IMR-90 (cell line): ENCODE measurements at regions not wholly inside any gene's neighbourhood (a gene's known extent, or its start where the extent isn't known, plus 50 kb on each side); places are given as distances from the start of the nearest gene placed in this dataset.

Source experiments
- ATAC-seq: fragments of 200-7000 bp; cut with Tn5 transposase; 2 replicates; pipeline ENCODE4 v1.9.1; 2020; ENCODE audit warnings: low read depth, mild to moderate bottlenecking, moderate library complexity
- BruUV-seq: library from RNA; stranded (reverse); fragments of 400-500 nt; replicated peaks from 2 replicates; lab custom pipeline; 2021; lab: Mats Ljungman, UMichigan
- CTCF ChIA-PET: fragments of 300-600 bp; formaldehyde crosslinking; extraction: SDS; loops from one replicate; lab custom pipeline; 2021; ENCODE audit warnings: antibody characterized with exemption; lab: Yijun Ruan, JAX
- POLR2A ChIA-PET: fragments of 300-600 bp; sonication (Branson Sonifier 250); formaldehyde crosslinking; loops from one replicate; lab custom pipeline; 2022; ENCODE audit warnings: antibody characterized with exemption; ENCODE audit not compliant: unreplicated experiment; lab: Charles Lee
- DNase-seq: peaks from one replicate; pipeline ENCODE4 v3.0.0; 2013
- H2AFZ ChIP-seq: replicated peaks from 2 replicates; pipeline ENCODE3; 2013; ENCODE audit warnings: low read length, mild to moderate bottlenecking; ENCODE audit not compliant: poor library complexity
- H2AK5ac ChIP-seq: 2 replicates; pipeline ENCODE4 v1.6.1; 2013; ENCODE audit warnings: low read depth, low read length, inconsistent platforms
- H2AK9ac ChIP-seq: replicated peaks from 2 replicates; pipeline ENCODE3; 2013; ENCODE audit warnings: mild to moderate bottlenecking, low read depth, low read length, moderate library complexity; ENCODE audit not compliant: poor library complexity
- H2BK120ac ChIP-seq: 2 replicates; pipeline ENCODE4 v1.6.1; 2013; ENCODE audit warnings: low read depth, low read length, inconsistent platforms
- H2BK15ac ChIP-seq: 3 replicates; pipeline ENCODE4 v1.6.1; 2013; ENCODE audit warnings: low read depth, low read length, inconsistent platforms
- H2BK20ac ChIP-seq: 2 replicates; pipeline ENCODE4 v1.6.1; 2013; ENCODE audit warnings: low read depth, mild to moderate bottlenecking, inconsistent platforms, low read length, moderate library complexity
- H2BK5ac ChIP-seq: 2 replicates; pipeline ENCODE4 v1.6.1; 2013; ENCODE audit warnings: mild to moderate bottlenecking, low read depth, low read length, inconsistent platforms; ENCODE audit not compliant: poor library complexity, severe bottlenecking
- H3K14ac ChIP-seq: replicated peaks from 2 replicates; pipeline ENCODE4 v1.6.1; 2013; ENCODE audit warnings: low read depth, low read length, inconsistent platforms
- H3K18ac ChIP-seq: 2 replicates; pipeline ENCODE4 v1.6.1; 2013; ENCODE audit warnings: low read depth, low read length, control low read depth
- H3K23ac ChIP-seq: 2 replicates; pipeline ENCODE4 v1.6.1; 2013; ENCODE audit warnings: low read depth, low read length, inconsistent platforms
- H3K27ac ChIP-seq: 2 replicates; pipeline ENCODE4 v1.5.1; 2013; ENCODE audit warnings: mild to moderate bottlenecking, control low read depth, low read length; ENCODE audit not compliant: insufficient read depth
- H3K27me3 ChIP-seq: 2 replicates; pipeline ENCODE4 v1.6.1; 2013; ENCODE audit warnings: low read length; ENCODE audit not compliant: control insufficient read depth, insufficient read depth
- H3K36me3 ChIP-seq: 2 replicates; pipeline ENCODE4 v1.6.1; 2013; ENCODE audit warnings: low read length, mixed read lengths; ENCODE audit not compliant: control insufficient read depth, insufficient read depth
- H3K4ac ChIP-seq: 2 replicates; pipeline ENCODE4 v1.6.1; 2013; ENCODE audit warnings: low read depth, low read length, inconsistent platforms
- H3K4me1 ChIP-seq: 2 replicates; pipeline ENCODE4 v1.6.1; 2013; ENCODE audit warnings: low read length, mixed read lengths; ENCODE audit not compliant: control insufficient read depth, insufficient read depth
- H3K4me2 ChIP-seq: 2 replicates; pipeline ENCODE4 v1.6.1; 2013; ENCODE audit warnings: low read depth, mild to moderate bottlenecking, control low read depth, low read length, moderate library complexity
- H3K4me3 ChIP-seq: 2 replicates; pipeline ENCODE4 v1.5.1; 2013; ENCODE audit warnings: low read depth, mild to moderate bottlenecking, control low read depth, low read length, moderate library complexity; ENCODE audit not compliant: insufficient read depth
- H3K56ac ChIP-seq: 2 replicates; pipeline ENCODE4 v1.6.1; 2013; ENCODE audit warnings: low read length, inconsistent platforms; ENCODE audit not compliant: insufficient read depth; ENCODE audit errors: extremely low read depth
- H3K79me1 ChIP-seq, 2 experiments: 2 replicates each; pipeline ENCODE4 v1.6.1; 2013; ENCODE audit warnings: low read length in 2 of 2, inconsistent platforms in 1 of 2, low read depth in 1 of 2
- H3K9ac ChIP-seq: 2 replicates; pipeline ENCODE4 v1.6.1; 2013; ENCODE audit warnings: low read depth, low read length, control low read depth
- H3K9me1 ChIP-seq: 2 replicates; pipeline ENCODE4 v1.6.1; 2013; ENCODE audit warnings: low read length, inconsistent platforms; ENCODE audit not compliant: insufficient read depth
- H3K9me3 ChIP-seq: 2 replicates; pipeline ENCODE4 v1.6.1; 2013; ENCODE audit warnings: low read length; ENCODE audit not compliant: control insufficient read depth, insufficient read depth
- H4K20me1 ChIP-seq: 2 replicates; pipeline ENCODE4 v1.6.1; 2013; ENCODE audit warnings: low read length, inconsistent platforms; ENCODE audit not compliant: insufficient read depth
- H4K5ac ChIP-seq: 2 replicates; pipeline ENCODE4 v1.6.1; 2013; ENCODE audit warnings: mild to moderate bottlenecking, low read depth, low read length, control low read depth
- H4K8ac ChIP-seq, 2 experiments: 2 replicates each; pipeline ENCODE4 v1.6.1; 2013; ENCODE audit warnings: low read depth in 2 of 2, low read length in 2 of 2, control low read depth in 1 of 2, inconsistent platforms in 1 of 2
- H4K91ac ChIP-seq: 2 replicates; pipeline ENCODE4 v1.6.1; 2013; ENCODE audit warnings: low read depth, low read length, inconsistent platforms; ENCODE audit not compliant: insufficient read depth
- BHLHE40 ChIP-seq: fragments of 150-350 bp; IDR thresholded peaks from 2 replicates; pipeline ENCODE4 v1.6.1; 2016; ENCODE audit warnings: mild to moderate bottlenecking, low read depth, low read length
- CHD1 ChIP-seq: IDR thresholded peaks from 2 replicates; pipeline ENCODE4 v1.6.1; 2012; ENCODE audit warnings: low read depth, low read length, improper control_type of control experiment
- MXI1 ChIP-seq: IDR thresholded peaks from 2 replicates; pipeline ENCODE4 v1.6.1; 2012; ENCODE audit warnings: low read depth, mild to moderate bottlenecking, low read length, moderate library complexity, borderline replicate concordance
- NFE2L2 ChIP-seq: fragments of 150-350 bp; IDR thresholded peaks from 2 replicates; pipeline ENCODE4 v1.6.1; 2016; ENCODE audit warnings: low read depth, mild to moderate bottlenecking, low read length
- POLR2A ChIP-seq: IDR thresholded peaks from 2 replicates; pipeline ENCODE4 v1.6.1; 2012; ENCODE audit warnings: mild to moderate bottlenecking, low read depth, low read length
- RAD21 ChIP-seq: IDR thresholded peaks from 2 replicates; pipeline ENCODE4 v1.6.1; 2012; ENCODE audit warnings: low read length, improper control_type of control experiment
- RFX5 ChIP-seq: IDR thresholded peaks from 2 replicates; pipeline ENCODE4 v1.8.0; 2012; ENCODE audit warnings: low read depth, mild to moderate bottlenecking, low read length, moderate library complexity
- USF2 ChIP-seq: fragments of 150-350 bp; IDR thresholded peaks from 2 replicates; pipeline ENCODE4 v1.6.1; 2017; ENCODE audit warnings: mild to moderate bottlenecking, antibody characterized with exemption, low read length, low read depth
- WGBS, 2 experiments: methylation state at CpG; one replicate each; pipeline versions ENCODE4 v1.1.5 to v1.1.7; 2013; ENCODE audit warnings: missing lambda C conversion rate in 2 of 2; ENCODE audit not compliant: insufficient read length in 1 of 2; ENCODE audit errors: extremely low coverage in 2 of 2; 5-methylcytosine and 5-hydroxymethylcytosine counted together
- dilution Hi-C: fragments of 300-500 bp; cut with HindIII; formaldehyde crosslinking; loops from one replicate; pipeline ENCODE4 v1.14.3; 2018; ENCODE audit warnings: low sequenced_read_pairs; ENCODE audit not compliant: unreplicated experiment
- in situ Hi-C: fragments of 300-500 bp; cut with MboI; formaldehyde crosslinking; loops from 3 replicates; pipeline ENCODE4 v1.14.3; 2019; ENCODE audit warnings: low sequenced_read_pairs, inconsistent platforms, mixed read lengths
- intact Hi-C: fragments of 100-400 bp; cut with micrococcal nuclease; formaldehyde crosslinking; loops from 2 replicates; pipeline ENCODE4 v1.10.0; 2022

GRCh38 chr20:57076152-57076652 lies 190.2 kb downstream of the BMP7 start:
- H3K27ac ChIP-seq = no peak overlapping the region
- no peak overlapping the region for H2AK5ac ChIP-seq
- no peaks in the 10 kb centered on the region for H3K27me3 ChIP-seq
- no peaks in the 10 kb centered on the region for H3K9me1 ChIP-seq
- TF ChIP-seq POLR2A = no peak
- TF ChIP-seq MXI1 = no peak
- TF ChIP-seq NFE2L2 = no peak
- no peak for TF ChIP-seq BHLHE40
- no peak for TF ChIP-seq USF2
- no peak for TF ChIP-seq RAD21
- no peak for TF ChIP-seq CHD1
- TF ChIP-seq RFX5 = no peak
- no peak overlapping the region for H3K56ac ChIP-seq
- H3K4me1 ChIP-seq = no peaks in the 10 kb centered on the region
- H2BK15ac ChIP-seq = no peak overlapping the region
- dilution Hi-C loops = no loop called here
- no peaks in the 10 kb centered on the region for H3K79me1 ChIP-seq
- H2AFZ ChIP-seq = no peak overlapping the region
- no peak overlapping the region for H3K23ac ChIP-seq
- no peak overlapping the region for H3K4ac ChIP-seq
- no peak overlapping the region for H3K18ac ChIP-seq
- H2BK120ac ChIP-seq = no peak overlapping the region
- no peak overlapping the region for H3K4me2 ChIP-seq
- no peak overlapping the region for H2BK20ac ChIP-seq
- no peak overlapping the region for H2BK5ac ChIP-seq
- ChIA-PET CTCF (no interaction called here), POLR2A (no interaction called here)
- H3K36me3 ChIP-seq = no peaks in the 10 kb centered on the region
- in situ Hi-C loops = no loop called here
- no TSS peak for BruUV-seq
- no peak overlapping the region for H3K9ac ChIP-seq
- no peaks in the 10 kb centered on the region for H4K20me1 ChIP-seq
- intact Hi-C loops = no loop called here
- H3K4me3 ChIP-seq = no peak overlapping the region
- WGBS, 2 experiments = 53% methylated on average over 6 of the region's 11 CpGs; no CpG with 5 or more reads in 1 of the 2 experiments
- H3K14ac ChIP-seq = no peak overlapping the region
- no peak for ATAC-seq
- no peak overlapping the region for H4K91ac ChIP-seq
- H4K5ac ChIP-seq = no peak overlapping the region
- H2AK9ac ChIP-seq = no peak overlapping the region
- DNase-seq = no peak
- no peak overlapping the region for H4K8ac ChIP-seq
- H3K9me3 ChIP-seq = peaks cover 8% of the 10 kb centered on the region
